HG03196 (cell line): ENCODE measurements at regions not wholly inside any gene's neighbourhood (a gene's known extent, or its start where the extent isn't known, plus 50 kb on each side); places are given as distances from the start of the nearest gene placed in this dataset.
"Not testable (repeated sequence)": the region's sequence is repeated elsewhere in the genome, so short reads cannot be mapped to it uniquely, and the experiment has no call there.

ENCODE experiments used
- ATAC-seq: cut with Tn5 transposase; IDR thresholded peaks from one replicate; pipeline ENCODE4 v1.9.1; 2021; ENCODE audit not compliant: unreplicated experiment

- no peak for ATAC-seq
These were observed 122.9 kb upstream of the SMURF2 start for GRCh38 chr17:64785011-64785421.

- ATAC-seq = no peak
These were observed 122.4 kb upstream of the SMURF2 start for GRCh38 chr17:64784353-64785010.

GRCh38 chr17:64783556-64784352, 121.6 kb upstream of the SMURF2 start:
- ATAC-seq = no peak

DNA sequence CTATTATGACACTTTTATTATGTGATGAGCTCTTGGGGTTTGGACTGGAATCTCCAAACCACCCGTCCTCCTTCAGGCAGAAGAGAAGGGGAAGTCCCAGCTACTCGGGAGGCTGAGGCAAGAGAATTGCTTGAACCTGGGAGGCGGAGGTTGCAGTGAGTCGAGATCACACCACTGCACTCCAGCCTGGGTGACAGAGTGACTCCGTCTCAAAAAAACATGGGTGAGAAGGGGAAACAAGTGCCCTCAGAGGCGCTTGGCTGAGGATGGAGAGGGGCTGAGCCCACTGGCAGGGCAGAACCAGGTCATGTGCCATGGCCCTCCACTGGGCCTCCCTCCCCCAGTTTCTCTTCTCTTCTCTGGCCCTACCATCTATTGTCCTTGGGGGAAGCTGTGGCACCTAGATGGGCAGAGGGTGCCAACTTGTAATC, 120.9 kb upstream of the SMURF2 start:
- no peak for ATAC-seq

- ATAC-seq = no peak
These were observed 119.9 kb upstream of the SMURF2 start for GRCh38 chr17:64781810-64782555.

DNA sequence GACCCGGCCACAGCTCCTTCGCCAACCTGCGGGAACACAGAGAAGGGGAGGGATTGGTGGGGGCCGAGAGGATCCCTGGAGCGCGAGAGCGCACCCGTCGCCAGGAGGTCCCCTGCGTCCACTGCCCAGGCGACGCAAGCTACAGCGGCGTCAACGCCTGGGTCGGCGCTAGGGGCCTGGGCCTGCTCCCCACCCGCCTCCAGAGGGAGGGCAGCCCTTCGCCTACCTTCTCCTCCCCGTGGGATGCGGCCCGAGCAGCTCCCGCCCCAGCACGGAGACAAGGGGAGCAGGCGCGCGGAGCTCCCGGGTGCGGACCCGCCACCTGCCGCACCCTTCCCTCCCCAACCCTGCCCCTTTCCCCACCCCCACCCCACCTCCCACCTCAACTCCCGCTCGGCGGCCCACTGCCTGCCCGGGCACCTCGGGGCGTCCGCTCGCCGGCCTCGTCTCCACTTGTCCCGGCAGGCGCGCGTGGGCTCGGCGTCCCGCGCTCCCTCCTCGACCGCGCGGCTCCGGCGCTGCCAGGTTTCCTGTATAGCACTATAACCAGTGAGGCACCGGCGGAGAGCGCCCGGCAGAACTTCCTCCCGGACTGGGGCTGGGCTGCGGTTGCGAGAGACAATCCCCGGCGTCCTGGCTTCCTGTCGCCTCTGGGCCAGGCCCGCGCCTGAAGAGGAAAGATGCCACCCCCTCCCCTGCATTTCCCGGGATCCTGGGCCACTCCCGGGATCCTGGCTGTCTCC, 119.1 kb upstream of the SMURF2 start:
- ATAC-seq = no peak

DNA sequence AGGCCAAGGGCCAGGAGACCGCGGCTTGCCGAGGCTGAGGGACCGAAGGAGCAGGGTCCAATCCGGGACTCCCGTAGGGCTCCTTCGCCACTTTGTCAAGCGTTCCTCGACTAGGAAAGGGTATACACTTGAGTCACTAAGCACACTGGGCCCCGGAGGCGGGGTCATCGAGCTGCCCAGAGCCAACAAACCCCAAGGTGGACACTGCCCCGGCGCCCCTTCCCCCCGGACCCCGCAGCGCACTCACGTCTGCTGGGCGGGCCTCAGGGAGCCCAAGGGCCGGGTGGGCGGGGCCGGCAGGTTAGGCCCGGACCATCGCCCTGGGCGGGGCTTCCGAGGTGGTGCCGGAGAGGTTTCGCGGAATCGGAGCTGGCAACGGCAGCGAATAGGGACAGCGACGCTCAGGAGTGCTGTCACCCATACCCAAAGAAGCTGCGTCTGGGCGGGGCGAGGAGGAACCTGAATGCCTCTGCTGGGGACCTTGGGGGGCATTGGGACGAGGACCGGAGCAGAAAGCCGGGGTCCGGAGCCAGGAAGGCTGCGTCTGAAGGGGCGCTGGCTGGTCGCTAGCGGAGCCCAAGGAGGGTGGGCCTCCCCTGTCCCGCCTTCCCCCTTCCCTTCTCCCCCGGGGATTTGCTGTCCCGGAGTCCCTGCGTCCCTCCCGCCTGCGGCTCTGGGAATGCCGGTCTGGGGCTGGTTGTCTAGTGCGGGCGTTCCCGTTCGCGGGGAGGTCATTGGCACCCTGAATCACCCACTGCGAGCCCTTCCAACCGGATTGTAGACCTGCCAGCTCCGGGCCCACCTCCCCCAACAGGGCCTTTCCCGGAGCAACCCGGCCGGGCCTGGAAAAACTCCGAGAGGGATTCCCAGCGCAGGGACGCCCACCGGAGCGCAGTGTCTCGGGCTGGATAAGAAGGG, 118.2 kb upstream of the SMURF2 start:
- ATAC-seq = no peak

GRCh38 chr17:64779376-64780095, 117.4 kb upstream of the SMURF2 start:
- no peak for ATAC-seq

GRCh38 chr17:64779098-64779375, 116.9 kb upstream of the SMURF2 start:
- ATAC-seq = not testable (repeated sequence)

- no peak for ATAC-seq
These were observed 116.4 kb upstream of the SMURF2 start for GRCh38 chr17:64778240-64779097.

DNA sequence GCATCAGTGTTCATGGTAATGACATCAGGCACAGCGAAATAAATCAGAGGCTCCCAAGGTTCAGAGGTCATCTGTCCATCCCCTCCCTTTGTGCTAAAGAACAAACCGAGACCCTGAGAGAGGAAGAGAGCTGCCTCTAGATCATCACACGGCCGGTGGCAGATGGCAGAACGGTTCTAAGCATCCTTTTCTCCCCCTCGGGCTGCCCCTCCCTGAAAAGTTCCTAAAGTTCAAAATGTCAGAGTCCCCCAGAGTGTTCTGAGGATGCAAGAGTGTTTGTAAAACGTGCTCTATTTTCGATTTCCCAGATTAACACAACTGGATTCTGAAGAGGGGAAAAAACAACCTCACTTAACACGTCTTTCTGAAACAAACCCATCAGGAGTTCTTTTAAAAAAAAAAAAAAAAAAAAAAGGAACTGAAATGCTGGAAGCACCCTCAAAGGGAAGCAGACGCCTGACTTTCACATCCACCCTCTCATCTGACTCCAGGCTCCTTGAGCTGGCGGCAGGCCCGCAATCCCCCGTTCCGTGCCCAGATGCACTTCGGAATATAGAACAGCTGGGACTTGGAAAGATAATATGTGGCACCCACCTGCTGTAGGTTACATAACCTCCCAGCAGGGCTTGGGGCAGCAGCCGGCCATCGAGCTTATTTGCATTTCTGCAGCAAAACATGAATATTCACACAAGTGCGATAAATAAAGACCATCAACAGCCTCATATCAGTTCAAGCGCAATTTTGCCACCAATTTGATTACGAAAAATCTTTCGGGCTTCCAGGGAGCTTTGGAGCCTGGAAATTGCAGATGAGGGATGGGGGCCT, 115.5 kb upstream of the SMURF2 start:
- no peak for ATAC-seq

DNA sequence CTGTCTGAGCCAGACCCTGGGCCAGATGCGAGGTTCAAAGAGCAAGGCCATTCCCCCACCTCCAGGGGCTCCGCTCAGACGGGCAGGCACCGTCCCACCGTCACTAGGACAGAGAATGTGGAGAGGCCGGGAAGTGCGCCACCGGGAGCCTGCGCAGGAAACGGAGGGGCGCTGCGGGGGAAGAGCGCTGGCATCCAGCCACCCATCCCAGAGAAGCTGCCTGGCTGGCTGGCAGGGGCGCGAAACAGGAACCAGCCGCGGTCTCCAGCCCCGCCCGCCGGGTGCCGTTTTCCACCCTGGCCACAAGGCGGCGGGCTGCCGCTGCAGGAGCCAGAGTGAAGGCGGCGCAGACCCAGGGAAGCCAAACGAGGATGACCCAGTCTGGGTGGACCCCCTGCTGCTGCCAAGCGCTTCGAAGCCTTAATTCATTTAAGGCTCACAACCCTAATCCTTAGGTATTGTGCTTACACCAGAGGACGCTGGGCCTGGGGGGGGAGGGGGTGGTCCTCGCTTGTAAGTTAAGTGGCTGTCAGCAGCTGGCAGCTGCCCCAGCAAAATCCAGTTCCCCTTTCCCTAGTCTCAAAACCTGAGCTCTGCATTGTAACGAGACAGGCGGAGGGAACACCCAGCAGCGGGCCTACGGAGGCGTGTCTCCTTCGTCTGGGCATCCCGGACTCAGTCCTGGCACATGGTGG, 114.8 kb upstream of the SMURF2 start:
- peak; percentile 69 for ATAC-seq

- ATAC-seq = no peak
These were observed 113.8 kb upstream of the SMURF2 start for GRCh38 chr17:64775701-64776570.

DNA sequence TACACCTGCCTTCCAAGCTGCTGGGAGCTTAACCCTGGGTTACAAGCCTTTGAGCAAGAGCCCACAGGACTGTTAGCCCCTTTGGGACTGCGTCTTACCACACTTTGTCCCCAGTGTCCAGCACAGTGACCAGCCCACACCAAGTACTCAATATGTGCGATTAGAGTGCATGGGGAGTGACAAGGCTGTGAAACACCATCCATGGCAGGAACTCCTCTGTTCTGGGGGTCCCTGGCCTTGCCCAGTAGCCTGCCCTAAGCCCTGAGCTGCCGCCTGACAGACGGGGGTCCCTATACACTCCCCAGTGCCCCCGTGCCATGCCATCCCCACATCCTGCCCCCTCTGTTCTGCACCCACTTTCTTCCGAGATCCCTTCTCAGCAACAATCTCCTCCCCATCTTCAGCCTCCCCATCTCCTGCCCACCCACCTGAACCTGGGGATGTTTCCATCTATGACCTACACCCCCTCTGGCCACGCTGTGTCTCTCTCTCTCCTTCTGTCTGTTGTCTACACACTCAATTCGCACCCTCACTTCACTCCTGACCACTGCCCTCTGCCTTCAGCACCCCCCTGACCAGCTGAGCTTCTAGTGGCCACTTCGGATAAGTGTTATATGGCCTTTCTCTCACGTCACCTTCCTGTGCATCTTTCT, 112.9 kb upstream of the SMURF2 start:
- no peak for ATAC-seq

- no peak for ATAC-seq
These were observed 112.0 kb upstream of the SMURF2 start for GRCh38 chr17:64773836-64774761.
